MM.1S (cell line): ENCODE measurements at regions not wholly inside any gene's neighbourhood (a gene's known extent, or its start where the extent isn't known, plus 50 kb on each side); places are given as distances from the start of the nearest gene placed in this dataset.

Experiments used
- CTCF ChIP-seq: fragments of 300-600 bp; sonication (generic); IDR thresholded peaks from 2 replicates; pipeline ENCODE4 v1.5.1; 2016; ENCODE audit warnings: antibody characterized with exemption, low read length, mixed read lengths
- EZH2 ChIP-seq: fragments of 300-600 bp; sonication (generic); optimal IDR thresholded peaks from 2 replicates; pipeline ENCODE3; 2017; ENCODE audit warnings: low read depth, mild to moderate bottlenecking, antibody characterized with exemption, low read length, mixed read lengths
- EZH2phosphoT487 ChIP-seq: fragments of 300-600 bp; sonication (generic); IDR thresholded peaks from 2 replicates; pipeline ENCODE4 v1.6.1; 2018; ENCODE audit warnings: antibody characterized with exemption, low read length

GRCh38 chr16:26247063-26247462 lies 555.3 kb downstream of the HS3ST4 start:
- no peak for TF ChIP-seq CTCF
- no peak for TF ChIP-seq EZH2phosphoT487
- TF ChIP-seq EZH2: no peak
